Stimulated activated naive B cell treated with anti-CD40 and anti-IgM and Interleukin-4, amounts not matched to agents 10 μg/mL and 1 μg/mL and 100 μg/mL, for 72 hours (primary cell): ENCODE measurements at regions not wholly inside any gene's neighbourhood (a gene's known extent, or its start where the extent isn't known, plus 50 kb on each side); places are given as distances from the start of the nearest gene placed in this dataset.
A peak's percentile ranks its signal among the peaks of the same experiment; 100 is the strongest.

ENCODE experiments used
- ATAC-seq, 2 donors: fragments of 150-1000 bp; cut with Tn5 transposase; replicated peaks; 2 replicates each; pipeline ENCODE4 v1.10.0; 2021; ENCODE audit warnings: moderate library complexity in 1 of 2
- DNase-seq: peaks from one replicate; pipeline ENCODE4 v3.0.0; 2021
- H3K27ac Mint-ChIP-seq: one replicate; pipeline ENCODE4 v1.8.0; 2022; ENCODE audit warnings: mild to moderate bottlenecking, mixed read lengths
- H3K27me3 Mint-ChIP-seq, 2 donors: one replicate each; pipeline ENCODE4 v1.8.0; 2022; ENCODE audit warnings: mixed read lengths in 2 of 2
- H3K36me3 Mint-ChIP-seq, 2 donors: one replicate each; pipeline ENCODE4 v1.8.0; 2022; ENCODE audit warnings: mixed read lengths in 2 of 2, mild to moderate bottlenecking in 1 of 2
- H3K4me1 Mint-ChIP-seq, 2 donors: one replicate each; pipeline ENCODE4 v1.8.0; 2022; ENCODE audit warnings: mixed read lengths in 2 of 2, mild to moderate bottlenecking in 1 of 2
- H3K4me3 Mint-ChIP-seq, 2 donors: one replicate each; pipeline ENCODE4 v1.8.0; 2022; ENCODE audit warnings: mild to moderate bottlenecking in 2 of 2, mixed read lengths in 2 of 2, moderate library complexity in 1 of 2
- H3K9me3 Mint-ChIP-seq, 2 donors: one replicate each; pipeline ENCODE4 v1.8.0; 2022; ENCODE audit warnings: mixed read lengths in 2 of 2, mild to moderate bottlenecking in 1 of 2

DNA sequence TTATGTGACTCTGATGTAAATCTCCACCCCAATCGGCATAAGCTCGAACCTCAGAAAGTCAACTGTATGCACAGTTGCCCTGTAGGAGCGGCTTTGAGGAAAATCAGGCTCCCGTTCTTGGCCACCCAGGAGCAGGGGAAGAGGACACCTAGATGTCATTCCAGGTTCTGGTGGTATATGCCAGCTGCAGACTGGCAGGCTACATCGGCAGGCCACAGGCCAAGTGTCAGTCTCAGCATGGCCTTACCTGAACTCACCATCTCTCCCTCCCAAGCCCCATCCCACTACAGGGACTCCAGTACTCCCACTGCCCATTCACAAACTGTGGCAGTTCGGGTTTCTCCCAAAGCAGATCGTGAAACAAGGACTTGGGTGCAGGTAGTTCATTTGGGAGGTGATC, 428.1 kb downstream of the BCOR start:
- ATAC-seq (no peak), DNase-seq (no peak)
- no peaks in the 10 kb centered on the region for H3K4me1 Mint-ChIP-seq
- peaks cover 7 to 30% of the 10 kb centered on the region in 2 donors for H3K27me3 Mint-ChIP-seq
- no peaks in the 10 kb centered on the region for H3K9me3 Mint-ChIP-seq
- no peaks in the 10 kb centered on the region for H3K36me3 Mint-ChIP-seq
- no peak overlapping the region for H3K27ac Mint-ChIP-seq
- H3K4me3 Mint-ChIP-seq = no peak overlapping the region

DNA sequence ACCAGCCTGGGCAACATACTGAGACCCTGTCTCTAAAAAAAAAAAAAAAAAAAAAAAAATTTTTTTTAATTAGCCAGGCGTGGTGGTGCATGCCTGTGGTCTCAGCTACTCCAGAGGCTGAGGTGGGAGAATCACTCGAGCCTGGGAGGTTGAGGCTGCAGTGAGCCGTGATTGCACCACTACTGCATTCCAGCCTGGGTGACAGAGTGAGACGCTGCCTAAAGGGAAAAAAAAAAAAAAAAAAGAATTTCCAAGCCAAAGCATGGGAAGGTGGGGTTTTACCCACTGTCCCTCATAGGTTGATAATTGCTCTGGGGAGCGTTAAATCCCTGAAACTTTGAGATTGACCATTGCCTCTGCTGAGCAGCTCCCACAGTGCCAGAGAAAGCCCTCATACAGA, 427.5 kb downstream of the BCOR start:
- H3K36me3 Mint-ChIP-seq = no peaks in the 10 kb centered on the region
- no peak overlapping the region for H3K27ac Mint-ChIP-seq
- H3K4me3 Mint-ChIP-seq = no peak overlapping the region
- H3K4me1 Mint-ChIP-seq = no peaks in the 10 kb centered on the region
- ATAC-seq = no peak
- H3K9me3 Mint-ChIP-seq = no peaks in the 10 kb centered on the region
- peaks cover 7 to 30% of the 10 kb centered on the region in 2 donors for H3K27me3 Mint-ChIP-seq
- no peak for DNase-seq

DNA sequence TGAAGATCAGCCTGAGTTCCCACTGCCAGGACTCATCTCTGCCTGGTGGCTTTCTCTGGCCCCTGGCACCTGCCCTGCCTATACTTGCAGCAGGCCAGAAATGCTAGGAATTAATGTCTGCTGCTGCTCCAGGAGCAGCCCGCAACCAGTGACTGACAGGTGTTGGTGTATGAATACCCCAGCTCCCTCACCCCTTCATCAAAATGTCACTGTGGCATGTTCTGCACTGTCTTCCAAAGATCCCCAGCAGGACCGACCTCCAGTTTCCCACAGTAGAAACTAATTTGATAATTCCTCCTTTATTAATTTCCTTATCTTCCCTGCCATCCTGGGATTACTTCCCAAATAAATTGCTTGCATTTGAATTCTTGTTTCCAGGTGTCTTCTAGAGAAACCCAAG, 425.4 kb downstream of the BCOR start:
- DNase-seq = no peak
- H3K27ac Mint-ChIP-seq = no peak overlapping the region
- H3K9me3 Mint-ChIP-seq = no peaks in the 10 kb centered on the region
- ATAC-seq = no peak
- peaks cover 7 to 26% of the 10 kb centered on the region in 2 donors for H3K27me3 Mint-ChIP-seq
- no peak overlapping the region for H3K4me3 Mint-ChIP-seq
- no peaks in the 10 kb centered on the region for H3K4me1 Mint-ChIP-seq
- H3K36me3 Mint-ChIP-seq = no peaks in the 10 kb centered on the region

DNA sequence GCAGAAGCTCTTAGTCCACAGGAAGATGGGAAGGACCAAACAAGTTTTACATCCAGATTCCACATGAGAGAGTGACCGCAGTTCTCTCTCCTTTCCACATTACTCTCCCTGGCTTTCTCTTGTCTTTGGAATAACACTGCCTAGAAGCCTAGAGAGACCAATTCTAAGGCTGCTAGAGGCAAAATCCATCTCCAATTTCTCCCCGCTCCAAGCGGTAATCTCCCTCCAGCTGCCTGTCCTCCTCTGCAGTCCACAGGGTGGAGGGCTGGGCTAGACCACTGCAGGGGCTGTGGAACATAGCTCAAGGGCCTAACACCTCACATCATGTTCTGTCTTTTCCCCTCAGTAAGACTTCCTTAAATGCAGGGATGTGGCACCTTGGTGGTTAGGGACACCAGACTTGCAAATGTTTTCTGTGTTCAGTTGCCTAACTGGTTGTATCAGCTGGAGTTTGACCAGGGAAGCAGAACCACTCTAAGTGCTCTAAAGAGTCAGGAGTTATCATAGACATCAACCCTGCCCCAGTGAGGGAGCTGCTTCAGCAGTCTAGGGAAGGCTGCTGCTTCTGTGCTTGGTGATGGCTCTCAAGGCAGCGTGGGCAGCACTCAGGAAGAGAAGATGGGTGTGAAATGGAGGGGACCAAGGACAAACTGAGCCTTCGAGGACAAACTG, 423.1 kb downstream of the BCOR start:
- H3K4me1 Mint-ChIP-seq = no peaks in the 10 kb centered on the region
- peaks cover 7 to 18% of the 10 kb centered on the region in 2 donors for H3K27me3 Mint-ChIP-seq
- ATAC-seq (no peak), DNase-seq (no peak)
- no peaks in the 10 kb centered on the region for H3K36me3 Mint-ChIP-seq
- no peak overlapping the region for H3K27ac Mint-ChIP-seq
- H3K9me3 Mint-ChIP-seq = no peaks in the 10 kb centered on the region
- H3K4me3 Mint-ChIP-seq = no peak overlapping the region

DNA sequence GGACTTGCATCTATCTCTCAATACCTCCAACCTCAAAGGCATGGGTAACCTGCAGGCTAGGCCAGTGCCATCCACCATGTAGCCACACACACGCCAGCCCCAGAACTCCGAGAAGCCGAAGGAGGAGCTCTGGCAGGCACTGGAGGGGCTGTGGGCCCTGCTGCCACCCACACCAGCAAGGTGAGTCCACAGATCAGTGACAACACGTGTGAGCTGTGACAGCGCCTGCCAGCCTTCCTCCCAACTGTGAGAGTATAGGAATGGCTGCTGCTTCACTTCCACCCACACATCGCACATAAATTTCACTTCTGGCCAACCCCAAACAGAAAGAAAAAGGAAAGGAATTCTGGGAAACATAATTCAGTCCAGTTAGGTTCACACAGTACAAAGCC, 422.6 kb downstream of the BCOR start:
- Mint-ChIP-seq H3K4me3 (no peak overlapping the region), H3K27me3 (peaks cover 7 to 14% of the 10 kb centered on the region in 2 donors), H3K27ac (no peak overlapping the region), H3K36me3 (no peaks in the 10 kb centered on the region), H3K9me3 (no peaks in the 10 kb centered on the region), H3K4me1 (no peaks in the 10 kb centered on the region)
- ATAC-seq = no peak
- no peak for DNase-seq

DNA sequence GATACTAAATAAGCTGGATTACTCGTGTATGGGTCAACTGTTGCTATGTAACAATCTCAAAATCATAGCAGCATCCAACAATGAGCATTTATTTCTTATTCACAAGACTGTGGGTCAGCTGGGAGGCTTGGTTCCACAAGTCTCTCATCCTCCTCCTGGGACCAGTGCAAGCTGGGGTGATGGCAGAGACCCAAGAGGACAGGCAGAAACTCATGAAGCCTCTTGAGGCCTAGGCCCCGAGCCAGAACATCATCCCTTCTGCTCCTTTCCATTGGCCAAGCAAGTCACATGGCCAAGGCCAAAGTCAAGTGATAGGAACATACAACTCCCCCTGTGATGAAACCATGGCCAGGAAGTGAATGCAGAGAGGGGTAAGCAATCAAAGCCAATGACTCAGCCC, 422.1 kb downstream of the BCOR start:
- ATAC-seq (no peak), DNase-seq (no peak)
- H3K36me3 Mint-ChIP-seq = no peaks in the 10 kb centered on the region
- no peak overlapping the region for H3K4me3 Mint-ChIP-seq
- no peaks in the 10 kb centered on the region for H3K4me1 Mint-ChIP-seq
- H3K27me3 Mint-ChIP-seq = peaks cover 7 to 14% of the 10 kb centered on the region in 2 donors
- no peak overlapping the region for H3K27ac Mint-ChIP-seq
- H3K9me3 Mint-ChIP-seq = no peaks in the 10 kb centered on the region

DNA sequence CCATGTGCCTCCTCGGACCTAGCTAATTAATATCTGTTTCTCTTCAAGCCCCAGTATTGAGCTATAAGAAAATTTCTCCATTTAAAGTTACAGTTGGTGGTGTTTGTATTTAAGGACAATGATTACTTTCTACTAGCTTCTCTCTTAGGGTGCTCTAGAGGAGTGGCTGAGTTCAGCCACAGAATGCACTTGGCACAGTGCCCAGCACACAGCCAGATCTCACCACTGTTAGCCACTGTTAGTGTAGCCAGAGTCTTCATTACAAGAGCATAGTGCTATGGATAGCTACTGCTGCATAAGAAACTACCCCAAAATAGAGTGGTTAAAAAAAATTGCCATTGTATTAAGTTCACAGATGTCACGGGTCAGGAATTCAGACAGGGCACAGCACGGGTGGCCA, 421.3 kb downstream of the BCOR start:
- Mint-ChIP-seq H3K27me3 (peaks cover 6 to 14% of the 10 kb centered on the region in 2 donors), H3K27ac (no peak overlapping the region), H3K36me3 (no peaks in the 10 kb centered on the region), H3K4me3 (no peak overlapping the region), H3K9me3 (no peaks in the 10 kb centered on the region), H3K4me1 (no peaks in the 10 kb centered on the region)
- DNase-seq (no peak), ATAC-seq (no peak)

DNA sequence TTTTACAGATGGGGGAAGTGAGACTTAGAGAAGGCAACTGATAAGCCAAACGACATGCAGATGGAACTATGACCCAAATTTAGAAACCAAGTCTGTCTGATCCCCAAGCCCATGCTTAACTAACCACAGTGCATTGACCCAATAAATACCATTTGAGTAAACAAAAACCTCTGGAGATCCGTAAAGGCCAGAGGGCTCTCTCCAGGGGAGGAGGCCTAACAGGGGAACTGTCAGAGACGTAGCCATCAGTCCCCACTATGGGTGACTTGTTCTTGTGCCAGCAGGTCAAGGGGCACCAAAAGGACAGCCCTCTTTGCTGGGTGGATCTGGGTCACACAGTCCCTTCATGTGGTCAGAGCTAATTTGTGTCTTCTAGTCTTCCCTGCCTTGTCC, 420.2 kb downstream of the BCOR start:
- Mint-ChIP-seq H3K27me3 (peaks cover 0 to 6% of the 10 kb centered on the region in 2 donors), H3K4me3 (no peak overlapping the region), H3K27ac (no peak overlapping the region), H3K36me3 (no peaks in the 10 kb centered on the region), H3K4me1 (no peaks in the 10 kb centered on the region), H3K9me3 (no peaks in the 10 kb centered on the region)
- ATAC-seq (no peak), DNase-seq (no peak)

DNA sequence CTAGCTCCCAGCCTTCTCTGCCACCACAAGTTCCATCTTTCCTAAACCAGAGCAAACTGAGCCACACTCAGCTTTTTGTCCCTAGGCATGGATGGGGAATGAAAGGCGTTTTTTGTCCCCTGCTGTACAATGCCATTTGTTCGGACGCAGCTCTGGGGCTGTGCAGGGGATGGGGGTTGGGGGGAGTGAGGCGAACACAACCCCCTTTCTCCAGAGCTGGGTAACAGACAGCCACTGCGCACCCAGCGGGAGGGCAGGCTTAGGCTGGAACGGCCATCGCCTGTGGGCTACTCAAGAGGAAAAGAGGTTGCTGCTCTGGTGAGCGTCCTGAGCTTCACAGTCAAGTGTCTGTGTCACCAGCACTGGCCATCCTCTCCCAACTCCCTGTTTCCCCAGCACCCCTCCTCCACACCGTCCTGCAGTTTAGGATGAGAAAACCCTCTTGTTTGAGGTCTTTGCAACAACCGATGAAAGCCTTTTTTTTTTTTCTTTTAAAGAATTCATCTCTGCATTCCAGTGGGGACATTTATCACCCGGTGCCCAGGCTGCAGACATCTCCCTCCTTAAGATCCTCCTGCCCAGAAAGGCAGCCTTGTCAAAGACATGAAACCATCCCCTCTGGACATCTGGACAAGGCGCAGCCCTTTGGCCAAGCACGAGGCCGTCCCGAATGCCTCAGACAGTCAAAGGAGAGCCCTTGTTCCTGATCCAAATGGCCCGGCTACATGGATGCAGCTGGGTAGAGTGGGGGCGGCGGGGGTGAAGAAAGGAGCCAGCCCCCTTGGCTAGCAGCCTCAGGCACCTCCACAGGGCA, 419.6 kb downstream of the BCOR start:
- Mint-ChIP-seq H3K4me3 (no peak overlapping the region), H3K27me3 (peaks cover 0 to 9% of the 10 kb centered on the region in 2 donors), H3K4me1 (no peaks in the 10 kb centered on the region), H3K9me3 (peaks cover 0 to 4% of the 10 kb centered on the region in 2 donors), H3K36me3 (no peaks in the 10 kb centered on the region), H3K27ac (no peak overlapping the region)
- DNase-seq (no peak), ATAC-seq (no peak)

DNA sequence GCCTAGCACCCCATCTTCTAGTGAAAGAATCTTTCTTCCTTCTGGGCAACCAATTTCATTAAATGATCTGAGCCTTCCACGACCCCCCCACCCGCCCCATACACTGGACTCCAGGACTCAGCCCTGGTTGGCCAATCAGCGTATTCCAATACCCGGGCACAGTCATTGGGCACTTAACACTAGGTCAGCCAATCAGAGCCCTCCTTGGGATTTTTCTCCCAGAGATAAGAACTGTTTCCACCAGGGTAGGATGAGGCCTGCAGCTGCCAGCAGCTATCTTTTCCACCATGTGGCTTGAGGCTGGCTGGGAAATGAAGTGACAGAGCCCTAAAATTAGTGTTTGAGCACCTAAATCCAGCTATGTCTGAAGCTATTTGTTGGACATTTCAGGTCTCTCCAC, 418.8 kb downstream of the BCOR start:
- peaks cover 0 to 6% of the 10 kb centered on the region in 2 donors for H3K27me3 Mint-ChIP-seq
- no peak overlapping the region for H3K27ac Mint-ChIP-seq
- H3K36me3 Mint-ChIP-seq = no peaks in the 10 kb centered on the region
- DNase-seq (no peak), ATAC-seq (no peak)
- no peaks in the 10 kb centered on the region for H3K4me1 Mint-ChIP-seq
- H3K9me3 Mint-ChIP-seq = peaks cover 0 to 4% of the 10 kb centered on the region in 2 donors
- H3K4me3 Mint-ChIP-seq = no peak overlapping the region

DNA sequence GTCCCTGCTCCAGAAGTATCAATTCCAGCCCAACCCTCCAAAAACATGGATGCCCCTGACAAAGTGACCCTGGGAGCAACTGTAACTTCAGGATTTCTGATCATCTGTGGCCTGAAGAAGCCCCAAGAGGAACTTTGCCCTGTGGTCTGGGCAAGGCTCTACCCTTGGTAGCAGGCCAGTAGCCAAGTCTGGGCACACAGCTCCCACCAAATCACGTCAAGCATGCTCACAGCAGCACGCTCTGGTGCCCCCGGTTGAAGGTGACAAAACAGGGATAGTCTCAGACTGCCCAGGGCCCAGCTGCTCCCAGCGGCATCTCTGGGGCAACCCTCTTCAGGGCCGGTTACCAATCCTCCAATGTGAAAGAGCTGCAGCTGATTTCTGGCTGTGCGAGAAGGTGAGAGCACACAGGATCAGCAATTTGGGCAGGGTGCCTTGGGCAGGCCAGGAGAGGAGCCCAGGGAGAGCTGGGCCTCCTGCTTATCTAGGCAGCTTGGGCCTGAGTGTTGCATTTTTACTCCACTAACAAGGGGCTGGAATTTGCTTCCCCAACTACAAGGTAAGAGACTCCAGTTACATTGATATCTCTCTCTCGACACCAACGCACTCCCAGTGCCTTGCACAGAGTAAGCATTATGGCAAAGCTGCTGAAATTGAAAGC, 418.1 kb downstream of the BCOR start:
- no peaks in the 10 kb centered on the region for H3K4me1 Mint-ChIP-seq
- no peak for ATAC-seq
- no peak overlapping the region for H3K4me3 Mint-ChIP-seq
- peaks cover 0 to 4% of the 10 kb centered on the region in 2 donors for H3K9me3 Mint-ChIP-seq
- no peak overlapping the region for H3K27ac Mint-ChIP-seq
- no peak for DNase-seq
- H3K27me3 Mint-ChIP-seq = peaks cover 0 to 9% of the 10 kb centered on the region in 2 donors
- no peaks in the 10 kb centered on the region for H3K36me3 Mint-ChIP-seq

DNA sequence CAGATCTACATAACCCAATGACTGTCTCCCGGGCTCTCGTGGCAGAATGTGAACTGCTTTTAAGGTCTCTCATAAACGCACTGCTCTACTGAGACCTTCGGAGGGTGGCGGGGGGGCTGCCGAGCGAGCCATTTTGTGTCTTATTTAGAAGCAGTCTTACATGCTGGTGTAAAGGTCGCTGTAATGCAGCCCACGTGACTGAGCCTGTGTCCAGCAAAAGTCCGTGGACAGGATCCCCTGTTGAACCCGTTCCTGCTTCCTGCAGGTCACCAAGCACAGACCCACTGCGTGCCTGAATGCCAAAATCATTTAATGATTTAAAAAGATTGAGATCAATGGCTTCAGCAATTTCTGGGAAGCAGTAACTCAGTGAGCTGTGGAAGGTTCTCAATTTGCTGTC, 415.9 kb downstream of the BCOR start:
- H3K4me3 Mint-ChIP-seq = no peak overlapping the region
- H3K4me1 Mint-ChIP-seq = peaks cover 0 to 1% of the 10 kb centered on the region in 2 donors
- no peak overlapping the region for H3K27ac Mint-ChIP-seq
- H3K27me3 Mint-ChIP-seq = peaks cover 12 to 29% of the 10 kb centered on the region in 2 donors
- DNase-seq (no peak), ATAC-seq (no peak)
- no peaks in the 10 kb centered on the region for H3K36me3 Mint-ChIP-seq
- H3K9me3 Mint-ChIP-seq = peaks cover 0 to 4% of the 10 kb centered on the region in 2 donors

DNA sequence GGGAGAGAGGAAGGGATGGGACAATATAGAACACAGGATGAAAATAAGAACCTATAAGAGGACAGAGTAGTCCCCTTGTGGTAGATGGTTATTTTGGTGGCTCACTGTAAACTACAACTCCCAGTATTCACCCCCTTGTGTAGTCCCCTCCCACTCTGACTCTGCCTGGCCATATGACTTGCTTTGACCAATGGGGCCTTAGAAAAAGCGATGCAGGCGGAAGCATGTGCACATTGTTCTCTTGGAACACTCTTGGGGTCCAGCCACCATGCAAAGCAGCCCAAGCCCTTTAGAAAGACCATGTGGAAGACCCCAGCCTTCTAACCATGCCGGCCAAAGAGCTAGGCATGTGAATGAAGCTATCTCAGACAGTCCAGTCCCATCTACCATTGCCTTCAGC, 415.0 kb downstream of the BCOR start:
- Mint-ChIP-seq H3K4me1 (peaks cover 0 to 1% of the 10 kb centered on the region in 2 donors), H3K4me3 (no peak overlapping the region), H3K27ac (no peak overlapping the region), H3K27me3 (peaks cover 12 to 29% of the 10 kb centered on the region in 2 donors), H3K9me3 (peaks cover 0 to 4% of the 10 kb centered on the region in 2 donors), H3K36me3 (no peaks in the 10 kb centered on the region)
- DNase-seq = no peak
- ATAC-seq = peak; percentile 64 to 77

DNA sequence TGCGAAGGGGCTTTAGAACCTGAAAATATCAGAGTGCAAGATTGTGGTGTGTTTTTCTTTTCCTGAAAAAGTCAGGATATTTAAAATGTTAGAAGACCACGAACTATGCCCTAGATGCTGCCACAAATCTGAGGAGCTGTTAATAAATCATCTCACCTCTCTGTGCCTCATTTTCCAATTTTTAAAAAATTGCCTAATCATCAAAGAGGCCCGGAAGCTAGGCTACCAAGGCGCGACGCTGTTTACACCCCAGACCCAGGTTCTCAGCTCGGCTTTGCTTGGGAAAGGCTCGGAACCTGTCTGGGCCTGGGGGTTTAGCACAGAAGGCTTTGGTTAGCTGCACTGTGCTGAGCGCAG, 409.6 kb downstream of the BCOR start:
- peaks cover 34 to 39% of the 10 kb centered on the region in 2 donors for H3K27me3 Mint-ChIP-seq
- H3K36me3 Mint-ChIP-seq = no peaks in the 10 kb centered on the region
- ATAC-seq (no peak), DNase-seq (no peak)
- H3K4me1 Mint-ChIP-seq = peaks cover 0 to 1% of the 10 kb centered on the region in 2 donors
- no peaks in the 10 kb centered on the region for H3K9me3 Mint-ChIP-seq
- no peak overlapping the region for H3K27ac Mint-ChIP-seq
- H3K4me3 Mint-ChIP-seq = peak overlapping the region; percentile 13 to 28
